ENCODE measurements at regions not wholly inside any gene's neighbourhood (a gene's known extent, or its start where the extent isn't known, plus 50 kb on each side); places are given as distances from the start of the nearest gene placed in this dataset.
"Not testable (repeated sequence)": the region's sequence is repeated elsewhere in the genome, so short reads cannot be mapped to it uniquely, and the experiment has no call there.

GRCh38 chr5:3446410-3446809, 149.2 kb upstream of the IRX1 start:
- Mint-ChIP-seq H3K27ac (no peak overlapping the region), H3K4me3 (no peak overlapping the region), H3K27me3 (no peaks in the 10 kb centered on the region), H3K4me1 (no peaks in the 10 kb centered on the region), H3K36me3 (ENCODE audit: low read depth) (no peaks in the 10 kb centered on the region), H3K9me3 (no peaks in the 10 kb centered on the region)
- no peak for DNase-seq
- no peak for ATAC-seq (ENCODE audit: low read depth)
- intact Hi-C loops (cut with micrococcal nuclease) = no loop called here
- TF ChIP-seq, protein P1, sequence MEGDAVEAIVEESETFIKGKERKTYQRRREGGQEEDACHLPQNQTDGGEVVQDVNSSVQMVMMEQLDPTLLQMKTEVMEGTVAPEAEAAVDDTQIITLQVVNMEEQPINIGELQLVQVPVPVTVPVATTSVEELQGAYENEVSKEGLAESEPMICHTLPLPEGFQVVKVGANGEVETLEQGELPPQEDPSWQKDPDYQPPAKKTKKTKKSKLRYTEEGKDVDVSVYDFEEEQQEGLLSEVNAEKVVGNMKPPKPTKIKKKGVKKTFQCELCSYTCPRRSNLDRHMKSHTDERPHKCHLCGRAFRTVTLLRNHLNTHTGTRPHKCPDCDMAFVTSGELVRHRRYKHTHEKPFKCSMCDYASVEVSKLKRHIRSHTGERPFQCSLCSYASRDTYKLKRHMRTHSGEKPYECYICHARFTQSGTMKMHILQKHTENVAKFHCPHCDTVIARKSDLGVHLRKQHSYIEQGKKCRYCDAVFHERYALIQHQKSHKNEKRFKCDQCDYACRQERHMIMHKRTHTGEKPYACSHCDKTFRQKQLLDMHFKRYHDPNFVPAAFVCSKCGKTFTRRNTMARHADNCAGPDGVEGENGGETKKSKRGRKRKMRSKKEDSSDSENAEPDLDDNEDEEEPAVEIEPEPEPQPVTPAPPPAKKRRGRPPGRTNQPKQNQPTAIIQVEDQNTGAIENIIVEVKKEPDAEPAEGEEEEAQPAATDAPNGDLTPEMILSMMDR (IDR thresholded peaks at IDR 0.05) = no peak
- ChIA-PET CTCF (no interaction called here), POLR2A (no interaction called here)

GRCh38 chr5:3445517-3445916, 150.1 kb upstream of the IRX1 start:
- H3K27me3 Mint-ChIP-seq; CTCF ChIA-PET; H3K27ac Mint-ChIP-seq; H3K4me3 Mint-ChIP-seq; DNase-seq; intact Hi-C loops (cut with micrococcal nuclease); H3K9me3 Mint-ChIP-seq; H3K36me3 Mint-ChIP-seq (ENCODE audit: low read depth); POLR2A ChIA-PET; H3K4me1 Mint-ChIP-seq; ATAC-seq (ENCODE audit: low read depth): not testable (repeated sequence)

- H3K4me3 Mint-ChIP-seq = no peak overlapping the region
- intact Hi-C loops (cut with micrococcal nuclease) = no loop called here
- TF ChIP-seq, protein P1 (IDR thresholded peaks at IDR 0.05) = no peak
- ChIA-PET CTCF (no interaction called here), POLR2A (no interaction called here)
- H3K4me1 Mint-ChIP-seq = no peaks in the 10 kb centered on the region
- H3K9me3 Mint-ChIP-seq = no peaks in the 10 kb centered on the region
- H3K36me3 Mint-ChIP-seq (ENCODE audit: low read depth) = no peaks in the 10 kb centered on the region
- no peak overlapping the region for H3K27ac Mint-ChIP-seq
- DNase-seq = no peak
- no peak for ATAC-seq (ENCODE audit: low read depth)
- no peaks in the 10 kb centered on the region for H3K27me3 Mint-ChIP-seq
Observed at GRCh38 chr5:3432135-3432534, 163.5 kb upstream of the IRX1 start.

- TF ChIP-seq, protein P1 (IDR thresholded peaks at IDR 0.05) = no peak
- Mint-ChIP-seq H3K36me3 (ENCODE audit: low read depth) (no peaks in the 10 kb centered on the region), H3K4me1 (no peaks in the 10 kb centered on the region), H3K27me3 (no peaks in the 10 kb centered on the region), H3K27ac (no peak overlapping the region), H3K9me3 (no peaks in the 10 kb centered on the region), H3K4me3 (no peak overlapping the region)
- CTCF ChIA-PET = no interaction called here
- ATAC-seq (ENCODE audit: low read depth) (no peak), DNase-seq (no peak)
- intact Hi-C loops (cut with micrococcal nuclease) = no loop called here
- POLR2A ChIA-PET = no interaction called here
Observed at GRCh38 chr5:3430691-3431090, 164.9 kb upstream of the IRX1 start.

DNA sequence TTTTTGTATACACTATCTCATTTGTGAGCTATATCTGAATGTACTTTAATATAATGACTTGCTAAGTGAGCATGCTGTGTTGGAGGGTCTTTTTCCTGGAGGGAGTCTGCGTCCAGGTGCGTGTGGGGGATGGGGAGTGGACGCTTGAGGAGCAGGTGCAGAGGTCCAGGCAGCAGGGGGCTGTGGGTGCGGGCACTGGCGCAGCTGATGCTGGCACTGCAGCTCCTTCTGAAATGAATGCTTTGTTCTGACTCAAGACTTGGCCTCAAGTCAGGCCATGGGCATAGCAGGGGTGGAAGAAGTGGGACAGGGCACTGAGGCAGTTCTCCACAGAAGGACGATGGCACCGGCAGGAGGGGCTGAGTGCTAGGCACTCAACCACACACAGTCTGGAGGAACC, 165.7 kb upstream of the IRX1 start:
- DNase-seq = no peak
- Mint-ChIP-seq H3K4me3 (no peak overlapping the region), H3K27ac (no peak overlapping the region), H3K27me3 (no peaks in the 10 kb centered on the region), H3K36me3 (ENCODE audit: low read depth) (no peaks in the 10 kb centered on the region), H3K4me1 (no peaks in the 10 kb centered on the region), H3K9me3 (no peaks in the 10 kb centered on the region)
- POLR2A ChIA-PET = no interaction called here
- intact Hi-C loops (cut with micrococcal nuclease) = no loop called here
- CTCF ChIA-PET = no interaction called here
- TF ChIP-seq, protein P1 (IDR thresholded peaks at IDR 0.05) = no peak
- ATAC-seq (ENCODE audit: low read depth) = no peak

GRCh38 chr5:3428334-3428733, 167.3 kb upstream of the IRX1 start:
- no peak overlapping the region for H3K4me3 Mint-ChIP-seq
- H3K4me1 Mint-ChIP-seq = no peaks in the 10 kb centered on the region
- H3K27ac Mint-ChIP-seq = no peak overlapping the region
- ChIA-PET POLR2A (no interaction called here), CTCF (no interaction called here)
- intact Hi-C loops (cut with micrococcal nuclease) = no loop called here
- DNase-seq (no peak), ATAC-seq (ENCODE audit: low read depth) (no peak)
- H3K9me3 Mint-ChIP-seq = no peaks in the 10 kb centered on the region
- no peaks in the 10 kb centered on the region for H3K36me3 Mint-ChIP-seq (ENCODE audit: low read depth)
- H3K27me3 Mint-ChIP-seq = no peaks in the 10 kb centered on the region
- TF ChIP-seq, protein P1 (IDR thresholded peaks at IDR 0.05) = no peak

Data from activated B cell treated with CpG ODN at 0.5 μM for 24 hours (primary cell).